ENCODE measurements at regions not wholly inside any gene's neighbourhood (a gene's known extent, or its start where the extent isn't known, plus 50 kb on each side); places are given as distances from the start of the nearest gene placed in this dataset.

DNA sequence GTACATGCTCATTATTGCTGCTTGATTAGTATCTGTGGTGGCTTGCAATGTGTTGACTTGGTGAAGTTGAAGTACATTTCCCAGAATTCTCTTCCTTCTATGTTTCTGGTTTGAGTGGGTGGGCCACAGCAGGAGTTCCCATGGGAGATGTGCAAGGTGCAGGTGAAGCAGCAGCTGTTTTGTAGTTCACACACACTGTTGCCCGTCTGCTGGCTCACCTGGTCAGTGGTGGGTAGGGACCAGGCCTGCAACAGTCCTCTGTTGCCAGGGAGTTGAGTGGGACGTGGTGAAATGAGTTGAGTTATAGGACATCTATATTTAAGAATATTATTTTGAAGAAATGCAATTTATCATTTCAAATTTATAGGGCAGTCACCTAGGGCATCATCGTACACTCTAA, 417.4 kb downstream of the TMEM135 start:
- TF ChIP-seq, protein P1, sequence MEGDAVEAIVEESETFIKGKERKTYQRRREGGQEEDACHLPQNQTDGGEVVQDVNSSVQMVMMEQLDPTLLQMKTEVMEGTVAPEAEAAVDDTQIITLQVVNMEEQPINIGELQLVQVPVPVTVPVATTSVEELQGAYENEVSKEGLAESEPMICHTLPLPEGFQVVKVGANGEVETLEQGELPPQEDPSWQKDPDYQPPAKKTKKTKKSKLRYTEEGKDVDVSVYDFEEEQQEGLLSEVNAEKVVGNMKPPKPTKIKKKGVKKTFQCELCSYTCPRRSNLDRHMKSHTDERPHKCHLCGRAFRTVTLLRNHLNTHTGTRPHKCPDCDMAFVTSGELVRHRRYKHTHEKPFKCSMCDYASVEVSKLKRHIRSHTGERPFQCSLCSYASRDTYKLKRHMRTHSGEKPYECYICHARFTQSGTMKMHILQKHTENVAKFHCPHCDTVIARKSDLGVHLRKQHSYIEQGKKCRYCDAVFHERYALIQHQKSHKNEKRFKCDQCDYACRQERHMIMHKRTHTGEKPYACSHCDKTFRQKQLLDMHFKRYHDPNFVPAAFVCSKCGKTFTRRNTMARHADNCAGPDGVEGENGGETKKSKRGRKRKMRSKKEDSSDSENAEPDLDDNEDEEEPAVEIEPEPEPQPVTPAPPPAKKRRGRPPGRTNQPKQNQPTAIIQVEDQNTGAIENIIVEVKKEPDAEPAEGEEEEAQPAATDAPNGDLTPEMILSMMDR (IDR thresholded peaks at IDR 0.05): no peak
- no peak for TF ChIP-seq POLR2A (IDR thresholded peaks at IDR 0.05)

Data from vagina (tissue), 2 donors.